Endothelial cell of umbilical vein (primary cell): ENCODE measurements at regions not wholly inside any gene's neighbourhood (a gene's known extent, or its start where the extent isn't known, plus 50 kb on each side); places are given as distances from the start of the nearest gene placed in this dataset. TPM values are rescaled to one million over a fixed set of nuclear protein-coding genes. Genes with fewer than 3 reads are reported as not detected.

ENCODE experiments used
- BruUV-seq: library from RNA; stranded (reverse); fragments of 400-500 nt; replicated peaks from 2 replicates; lab custom pipeline; 2021; lab: Mats Ljungman, UMichigan
- CTCF ChIA-PET: fragments of 300-600, 350-600 bp; sonication (Branson Sonifier 250); formaldehyde crosslinking; loops from one replicate; lab custom pipeline; 2021; ENCODE audit warnings: antibody characterized with exemption, inconsistent platforms; lab: Charles Lee
- POLR2A ChIA-PET: fragments of 300-600, 350-600 bp; sonication (Branson Sonifier 250); formaldehyde crosslinking; loops from one replicate; lab custom pipeline; 2021; ENCODE audit warnings: antibody characterized with exemption, inconsistent platforms; lab: Charles Lee
- DNase-seq: peaks from one replicate; pipeline ENCODE4 v3.0.0-alpha.2; 2011; ENCODE audit warnings: low read depth, low spot score
- FAIRE-seq: peaks from 2 replicates; lab custom pipeline; 2011; peaks lifted over from hg19 to GRCh38; lab: Jason Lieb, UNC
- H2AFZ ChIP-seq: 2 replicates; pipeline ENCODE4 v1.6.0; 2012; ENCODE audit warnings: low read depth, low read length, control low read depth, inconsistent platforms
- H3K27ac ChIP-seq: 2 replicates; pipeline ENCODE4 v1.5.1; 2011; ENCODE audit warnings: low read depth, mild to moderate bottlenecking, control low read depth, low read length, moderate library complexity; ENCODE audit not compliant: insufficient read depth
- H3K27me3 ChIP-seq, 2 experiments: 2 replicates each; pipeline versions ENCODE4 v1.6.0 to v1.6.1; 2011; ENCODE audit warnings: low read length in 2 of 2, mixed read lengths in 1 of 2; ENCODE audit not compliant: control insufficient read depth in 2 of 2, insufficient read depth in 2 of 2
- H3K36me3 ChIP-seq, 2 experiments: 2 replicates in 1 of 2; 3 replicates in 1 of 2; pipeline ENCODE4 v1.5.1; 2011; ENCODE audit warnings: low read length in 2 of 2, mild to moderate bottlenecking in 1 of 2, moderate library complexity in 1 of 2; ENCODE audit not compliant: control insufficient read depth in 2 of 2, insufficient read depth in 2 of 2; ENCODE audit errors: extremely low read depth in 1 of 2
- H3K4me1 ChIP-seq: 3 replicates; pipeline ENCODE4 v1.5.1; 2011; ENCODE audit warnings: mild to moderate bottlenecking, low read length; ENCODE audit not compliant: control insufficient read depth, insufficient read depth; ENCODE audit errors: extremely low read depth
- H3K4me2 ChIP-seq: 2 replicates; pipeline ENCODE4 v1.6.1; 2011; ENCODE audit warnings: low read length, control low read depth, mixed read lengths; ENCODE audit not compliant: insufficient read depth
- H3K4me3 ChIP-seq, 3 experiments: fragments of 200-600 bp in 1 of 3; sonication (generic), shearing (Covaris generic) in 1 of 3; replicated peaks in 1 of 3; 2 replicates each; pipeline ENCODE4 v1.5.1; 2011 to 2016; ENCODE audit warnings: control low read depth in 3 of 3, low read length in 3 of 3, mild to moderate bottlenecking in 2 of 3, inconsistent platforms in 1 of 3, low read depth in 1 of 3, moderate library complexity in 1 of 3; ENCODE audit not compliant: insufficient read depth in 1 of 3
- H3K79me2 ChIP-seq: 2 replicates; pipeline ENCODE4 v1.6.0; 2012; ENCODE audit warnings: low read length, inconsistent platforms; ENCODE audit not compliant: control insufficient read depth, insufficient read depth
- H3K9ac ChIP-seq: replicated peaks from 2 replicates; pipeline ENCODE3; 2011; ENCODE audit warnings: low read length, control low read depth; ENCODE audit not compliant: insufficient read depth; ENCODE audit errors: extremely low read depth
- H3K9me1 ChIP-seq: replicated peaks from 3 replicates; pipeline ENCODE4 v1.6.0; 2011; ENCODE audit warnings: mild to moderate bottlenecking, low read length; ENCODE audit not compliant: control insufficient read depth, insufficient read depth; ENCODE audit errors: extremely low read depth
- H3K9me3 ChIP-seq: replicated peaks from 2 replicates; pipeline ENCODE4 v1.5.1; 2012; ENCODE audit warnings: low read length, inconsistent platforms; ENCODE audit not compliant: control insufficient read depth, insufficient read depth
- H4K20me1 ChIP-seq: replicated peaks from 2 replicates; pipeline ENCODE3; 2011; ENCODE audit warnings: mild to moderate bottlenecking, low read length; ENCODE audit not compliant: control insufficient read depth, insufficient read depth; ENCODE audit errors: extremely low read depth
- CTCF ChIP-seq, 2 donors: IDR thresholded peaks; 1 replicate in 1 of 2; 2 replicates in 1 of 2; pipeline ENCODE4 v1.5.1; 2011; ENCODE audit warnings: low read length in 2 of 2, mild to moderate bottlenecking in 2 of 2, moderate library complexity in 2 of 2, control low read depth in 1 of 2, inconsistent platforms in 1 of 2, low read depth in 1 of 2; ENCODE audit not compliant: insufficient read depth in 1 of 2; ENCODE audit errors: extremely low read depth in 1 of 2
- EZH2 ChIP-seq: IDR thresholded peaks from 2 replicates; pipeline ENCODE4 v1.6.1; 2012; ENCODE audit warnings: borderline replicate concordance, low read depth, mild to moderate bottlenecking, moderate library complexity, low read length, inconsistent platforms; ENCODE audit not compliant: severe bottlenecking
- FOS ChIP-seq: IDR thresholded peaks from 2 replicates; pipeline ENCODE4 v1.6.1; 2011; ENCODE audit warnings: mild to moderate bottlenecking, low read length, moderate library complexity, borderline replicate concordance; ENCODE audit not compliant: insufficient read depth
- GATA2 ChIP-seq: IDR thresholded peaks from 2 replicates; pipeline ENCODE4 v1.7.0; 2011; ENCODE audit warnings: low read depth, mild to moderate bottlenecking, moderate library complexity, mixed read lengths, low read length; ENCODE audit not compliant: insufficient read length, insufficient read depth
- JUN ChIP-seq: IDR thresholded peaks from 2 replicates; pipeline ENCODE4 v1.6.1; 2011; ENCODE audit warnings: borderline replicate concordance, low read depth; ENCODE audit not compliant: insufficient read length, insufficient read depth
- MAX ChIP-seq: IDR thresholded peaks from 2 replicates; pipeline ENCODE4 v1.6.1; 2011; ENCODE audit not compliant: insufficient read depth, insufficient read length
- MYC ChIP-seq: IDR thresholded peaks from one replicate; pipeline ENCODE4 v1.6.1; 2011; ENCODE audit warnings: mild to moderate bottlenecking, low read depth, low read length
- POLR2A ChIP-seq: IDR thresholded peaks from 2 replicates; pipeline ENCODE4 v1.6.1; 2012; ENCODE audit warnings: low read depth, mild to moderate bottlenecking, control low read depth, low read length
- POLR2AphosphoS5 ChIP-seq: IDR thresholded peaks from 2 replicates; pipeline ENCODE4 v1.6.1; 2012; ENCODE audit warnings: low read depth, mild to moderate bottlenecking, control low read depth, low read length, moderate library complexity; ENCODE audit not compliant: insufficient read depth
- dilution Hi-C: fragments of 300-500 bp; cut with MboI; formaldehyde crosslinking; loops from one replicate; pipeline ENCODE4 v1.15.0; 2019; ENCODE audit warnings: low sequenced_read_pairs; ENCODE audit not compliant: extremely low pct_ligation_motif_present
- intact Hi-C: fragments of 100-400 bp; cut with micrococcal nuclease; formaldehyde crosslinking; loops from one replicate; pipeline ENCODE4 v1.10.0; 2022
- small RNA-seq: library from RNA; depleted of rRNA; stranded (forward); fragments of <200 nt; gene quantifications from one replicate; pipeline ENCODE3, GENCODE V24; 2012; ENCODE audit warnings: low replicate concordance, low read depth; ENCODE audit not compliant: insufficient read depth, insufficient read length

- POLR2A ChIA-PET: no interaction called here
- Histone ChIP-seq H4K20me1 (no peaks in the 10 kb centered on the region), H3K9me1 (no peaks in the 10 kb centered on the region), H3K4me1 (no peaks in the 10 kb centered on the region), H3K4me3 (no peak overlapping the region), H3K9ac (no peak overlapping the region), H3K79me2 (no peaks in the 10 kb centered on the region), H2AFZ (no peak overlapping the region), H3K27ac (no peak overlapping the region), H3K36me3 (no peaks in the 10 kb centered on the region), H3K9me3 (no peaks in the 10 kb centered on the region), H3K4me2 (no peak overlapping the region), H3K27me3 (no peaks in the 10 kb centered on the region)
- DNase-seq: no peak
- no peak for TF ChIP-seq GATA2
- no peak for TF ChIP-seq FOS
- TF ChIP-seq CTCF (IDR thresholded peaks at IDR 0.05; ENCODE audit: extremely low read depth in 1 of 2, insufficient read depth in 1 of 2, low read depth in 1 of 2, low read length in 2 of 2): no peak
- no peak for TF ChIP-seq MAX
- no peak for TF ChIP-seq MYC
- TF ChIP-seq POLR2AphosphoS5: no peak
- no peak for TF ChIP-seq EZH2
- no peak for TF ChIP-seq POLR2A
- TF ChIP-seq JUN: no peak
- CTCF ChIA-PET: interaction anchor here (1.2 kb wide), 1 partner anchor 13 kb away, joined by 3 read pairs; no protein-coding TSS in a partner anchor
- no TSS peak for BruUV-seq
- FAIRE-seq: no peak
- intact Hi-C loops (no loop called here), dilution Hi-C loops (no loop called here)
These were observed 92.4 kb downstream of the SOCS6 start for GRCh38 chr18:70380915-70381896.

Small RNA genes lying in the stretch of these regions (small RNA-seq; reads per million reads assigned to genes)
- not detected for gene RN7SL795P
